ENCODE measurements at regions not wholly inside any gene's neighbourhood (a gene's known extent, or its start where the extent isn't known, plus 50 kb on each side); places are given as distances from the start of the nearest gene placed in this dataset.

- TF ChIP-seq CTCF (IDR thresholded peaks at IDR 0.05; ENCODE audit: low read depth, low read length, missing input control) (no peak), MAX (IDR thresholded peaks at IDR 0.05) (no peak), ATF3 (IDR thresholded peaks at IDR 0.05) (no peak), HNF4A (conservative IDR thresholded peaks at IDR 0.05) (no peak), YY1 (IDR thresholded peaks at IDR 0.05) (no peak), GABPA (IDR thresholded peaks at IDR 0.05 in 1 of 2, conservative IDR thresholded peaks at IDR 0.05 in 1 of 2) (no peak), RAD21 (IDR thresholded peaks at IDR 0.05) (no peak), REST (IDR thresholded peaks at IDR 0.05) (no peak), RXRA (IDR thresholded peaks at IDR 0.05) (no peak), HNF4G (IDR thresholded peaks at IDR 0.05) (no peak), JUND (IDR thresholded peaks at IDR 0.05) (no peak), EGR1 (IDR thresholded peaks at IDR 0.05; ENCODE audit: low read depth in 2 of 2) (no peak), TAF1 (conservative IDR thresholded peaks at IDR 0.05) (no peak), SP1 (IDR thresholded peaks at IDR 0.05) (no peak)
These were observed 76.6 kb downstream of the MCFD2 start for GRCh38 chr2:46839045-46839444.
